ENCODE measurements at regions not wholly inside any gene's neighbourhood (a gene's known extent, or its start where the extent isn't known, plus 50 kb on each side); places are given as distances from the start of the nearest gene placed in this dataset.

DNA sequence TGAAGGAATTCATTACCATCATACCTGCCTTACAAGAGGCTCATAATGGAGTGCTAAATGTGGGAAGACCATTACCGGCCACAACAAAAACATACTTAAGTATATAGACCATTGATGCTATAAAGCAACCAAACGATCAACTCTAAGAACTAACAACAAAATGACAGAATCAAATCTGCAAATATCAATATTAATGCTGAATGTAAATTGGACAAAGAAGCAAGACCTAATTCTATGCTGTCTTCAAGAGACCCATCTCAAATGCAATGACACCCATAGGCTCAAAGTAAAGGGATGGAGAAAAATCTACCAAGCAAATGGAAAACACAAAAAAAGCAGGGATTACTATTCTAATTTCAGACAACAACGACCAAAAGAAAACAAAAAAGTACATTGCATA lies 52.3 kb upstream of the GPC6 start:
- Histone ChIP-seq H3K9me3 (no peaks in the 10 kb centered on the region), H3K27me3 (no peaks in the 10 kb centered on the region), H3K4me1 (no peaks in the 10 kb centered on the region), H3K27ac (no peak overlapping the region), H3K36me3 (replicated peaks in 1 of 2; ENCODE audit: insufficient read depth in 1 of 2, low read depth in 2 of 2) (no peaks in the 10 kb centered on the region), H3K4me3 (no peak overlapping the region)
- TF ChIP-seq, protein P1, sequence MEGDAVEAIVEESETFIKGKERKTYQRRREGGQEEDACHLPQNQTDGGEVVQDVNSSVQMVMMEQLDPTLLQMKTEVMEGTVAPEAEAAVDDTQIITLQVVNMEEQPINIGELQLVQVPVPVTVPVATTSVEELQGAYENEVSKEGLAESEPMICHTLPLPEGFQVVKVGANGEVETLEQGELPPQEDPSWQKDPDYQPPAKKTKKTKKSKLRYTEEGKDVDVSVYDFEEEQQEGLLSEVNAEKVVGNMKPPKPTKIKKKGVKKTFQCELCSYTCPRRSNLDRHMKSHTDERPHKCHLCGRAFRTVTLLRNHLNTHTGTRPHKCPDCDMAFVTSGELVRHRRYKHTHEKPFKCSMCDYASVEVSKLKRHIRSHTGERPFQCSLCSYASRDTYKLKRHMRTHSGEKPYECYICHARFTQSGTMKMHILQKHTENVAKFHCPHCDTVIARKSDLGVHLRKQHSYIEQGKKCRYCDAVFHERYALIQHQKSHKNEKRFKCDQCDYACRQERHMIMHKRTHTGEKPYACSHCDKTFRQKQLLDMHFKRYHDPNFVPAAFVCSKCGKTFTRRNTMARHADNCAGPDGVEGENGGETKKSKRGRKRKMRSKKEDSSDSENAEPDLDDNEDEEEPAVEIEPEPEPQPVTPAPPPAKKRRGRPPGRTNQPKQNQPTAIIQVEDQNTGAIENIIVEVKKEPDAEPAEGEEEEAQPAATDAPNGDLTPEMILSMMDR (IDR thresholded peaks at IDR 0.05), result no peak
- no peak for TF ChIP-seq POLR2A (IDR thresholded peaks at IDR 0.05)
- WGBS, 2 donors, result 74 to 83% methylated on average over 3 of the region's 3 CpGs
- ATAC-seq, result no peak
- intact Hi-C loops (cut with DNase I), result no loop called here
- DNase-seq, result no peak

Data from body of pancreas (tissue), 4 donors.